Lower leg skin (tissue), 3 donors: ENCODE measurements at regions not wholly inside any gene's neighbourhood (a gene's known extent, or its start where the extent isn't known, plus 50 kb on each side); places are given as distances from the start of the nearest gene placed in this dataset.

Experiments
- POLR2A ChIP-seq, 2 donors: fragments of 450-650 bp; IDR thresholded peaks; one replicate each; pipeline ENCODE4 v1.6.1; 2016 to 2017; ENCODE audit warnings: antibody characterized with exemption in 2 of 2, mild to moderate bottlenecking in 1 of 2, moderate library complexity in 1 of 2
- TF ChIP-seq, protein P1 (sequence below), 3 donors: fragments of 450-650 bp; IDR thresholded peaks; one replicate each; pipeline ENCODE4 v1.5.1; 2016; ENCODE audit warnings: antibody characterized with exemption in 3 of 3, mild to moderate bottlenecking in 3 of 3, moderate library complexity in 2 of 3

DNA sequence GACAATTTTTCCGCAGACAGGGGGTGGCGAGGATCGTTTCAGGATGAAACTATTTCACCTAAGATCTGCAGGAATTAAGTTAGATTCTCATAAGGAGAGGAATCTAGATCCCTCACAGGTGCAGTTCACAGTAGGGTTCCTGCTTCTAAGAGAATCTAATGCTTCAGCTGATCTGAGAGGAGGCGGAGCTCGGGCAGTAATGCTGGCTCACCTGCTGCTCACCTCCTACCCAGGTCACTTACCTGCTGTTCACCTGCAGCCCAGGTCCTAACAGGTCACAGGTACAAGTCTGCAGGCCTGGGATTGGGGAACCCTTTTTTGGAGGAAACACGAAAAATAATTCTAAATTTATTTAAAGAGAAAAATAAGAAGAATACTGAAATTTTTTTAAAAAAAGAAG is 406.8 kb downstream of the MCTP2 start:
- TF ChIP-seq, protein P1, sequence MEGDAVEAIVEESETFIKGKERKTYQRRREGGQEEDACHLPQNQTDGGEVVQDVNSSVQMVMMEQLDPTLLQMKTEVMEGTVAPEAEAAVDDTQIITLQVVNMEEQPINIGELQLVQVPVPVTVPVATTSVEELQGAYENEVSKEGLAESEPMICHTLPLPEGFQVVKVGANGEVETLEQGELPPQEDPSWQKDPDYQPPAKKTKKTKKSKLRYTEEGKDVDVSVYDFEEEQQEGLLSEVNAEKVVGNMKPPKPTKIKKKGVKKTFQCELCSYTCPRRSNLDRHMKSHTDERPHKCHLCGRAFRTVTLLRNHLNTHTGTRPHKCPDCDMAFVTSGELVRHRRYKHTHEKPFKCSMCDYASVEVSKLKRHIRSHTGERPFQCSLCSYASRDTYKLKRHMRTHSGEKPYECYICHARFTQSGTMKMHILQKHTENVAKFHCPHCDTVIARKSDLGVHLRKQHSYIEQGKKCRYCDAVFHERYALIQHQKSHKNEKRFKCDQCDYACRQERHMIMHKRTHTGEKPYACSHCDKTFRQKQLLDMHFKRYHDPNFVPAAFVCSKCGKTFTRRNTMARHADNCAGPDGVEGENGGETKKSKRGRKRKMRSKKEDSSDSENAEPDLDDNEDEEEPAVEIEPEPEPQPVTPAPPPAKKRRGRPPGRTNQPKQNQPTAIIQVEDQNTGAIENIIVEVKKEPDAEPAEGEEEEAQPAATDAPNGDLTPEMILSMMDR (IDR thresholded peaks at IDR 0.05) = no peak
- no peak for TF ChIP-seq POLR2A (IDR thresholded peaks at IDR 0.05)
